Coronary artery (tissue), 2 donors: ENCODE measurements at regions not wholly inside any gene's neighbourhood (a gene's known extent, or its start where the extent isn't known, plus 50 kb on each side); places are given as distances from the start of the nearest gene placed in this dataset.

ENCODE experiments used
- DNase-seq: peaks from one replicate; pipeline ENCODE4 v3.0.0-alpha.2; 2017; ENCODE audit warnings: low spot score
- H3K27ac ChIP-seq, 2 donors: fragments of 200-600 bp; sonication (generic); one replicate each; pipeline ENCODE4 v1.5.1; 2016 to 2019
- H3K4me3 ChIP-seq: fragments of 200-600 bp; sonication (generic); 2 replicates; pipeline ENCODE4 v1.5.1; 2016; ENCODE audit warnings: mild to moderate bottlenecking, moderate library complexity
- CTCF ChIP-seq: fragments of 200-600 bp; sonication (generic); IDR thresholded peaks from one replicate; pipeline ENCODE4 v1.5.1; 2019; ENCODE audit warnings: antibody characterized with exemption

DNA sequence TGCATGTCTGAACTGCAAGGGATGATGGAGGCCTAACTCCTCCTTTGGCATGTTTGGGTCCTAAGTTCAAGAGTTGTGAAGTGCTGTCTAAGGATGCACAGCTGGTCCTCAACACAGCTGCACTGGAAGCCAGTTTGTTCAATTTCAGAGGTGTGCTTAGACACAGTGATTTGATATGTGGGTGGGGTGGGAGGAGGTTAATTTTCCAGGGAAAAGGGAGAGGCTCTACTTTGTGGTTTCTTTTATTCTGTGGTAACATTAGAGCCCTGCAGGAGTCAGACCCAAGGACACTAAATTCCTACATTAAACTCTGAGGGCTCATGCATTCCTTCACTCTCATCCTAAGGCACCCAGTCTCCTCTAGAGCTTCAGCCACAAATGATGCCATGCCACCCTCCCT is 188.4 kb upstream of the MAST4 start:
- no peak for DNase-seq
- no peak overlapping the region for H3K27ac ChIP-seq
- no peak overlapping the region for H3K4me3 ChIP-seq
- no peak for TF ChIP-seq CTCF

- DNase-seq: no peak
- Histone ChIP-seq H3K27ac (no peak overlapping the region), H3K4me3 (no peak overlapping the region)
- TF ChIP-seq CTCF: no peak
Observed at GRCh38 chr5:66408576-66408975, 187.6 kb upstream of the MAST4 start.

DNA sequence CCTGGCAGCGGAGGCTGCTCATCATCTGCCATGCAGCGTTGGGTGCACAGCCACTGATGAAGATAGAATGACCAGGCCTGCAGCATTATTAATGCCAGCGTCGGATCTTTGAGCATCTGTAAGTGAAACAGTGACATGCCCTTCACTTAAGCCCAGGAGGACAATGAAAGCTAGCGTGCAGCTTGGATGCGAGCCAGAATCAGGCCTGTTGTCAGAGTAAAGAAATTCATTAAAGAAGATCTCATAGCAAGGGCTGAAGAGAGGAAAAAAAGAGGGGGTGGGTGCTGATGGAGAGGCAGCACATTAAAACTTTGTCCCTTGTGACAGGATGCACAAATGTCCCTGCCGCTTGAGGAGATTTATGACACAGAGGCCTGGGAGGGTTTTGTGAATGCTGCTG is 186.1 kb upstream of the MAST4 start:
- H3K4me3 ChIP-seq: no peak overlapping the region
- no peak for TF ChIP-seq CTCF
- DNase-seq: no peak
- no peak overlapping the region for H3K27ac ChIP-seq

DNA sequence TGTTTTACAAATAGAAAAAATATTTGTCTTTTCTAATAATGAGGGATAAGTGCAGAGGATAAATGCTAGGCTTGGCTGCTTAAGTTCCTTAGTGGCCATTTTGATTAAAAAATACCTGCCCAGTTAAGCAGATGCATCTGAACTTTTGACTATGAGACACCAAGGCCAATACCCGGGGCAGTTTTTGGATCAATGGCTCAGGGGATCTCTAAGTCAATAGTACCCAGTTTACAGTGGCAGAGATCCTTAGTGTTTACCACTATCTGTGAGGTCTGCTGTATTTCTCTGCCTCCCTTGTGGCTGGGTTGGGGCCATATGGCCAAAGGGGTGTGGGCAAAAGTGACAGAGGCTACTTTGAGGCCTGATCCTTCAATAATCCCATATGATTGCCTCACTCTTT is 184.5 kb upstream of the MAST4 start:
- no peak for DNase-seq
- Histone ChIP-seq H3K4me3 (no peak overlapping the region), H3K27ac (no peak overlapping the region)
- TF ChIP-seq CTCF: no peak

GRCh38 chr5:66413931-66414330 is 182.3 kb upstream of the MAST4 start:
- no peak for DNase-seq
- Histone ChIP-seq H3K27ac (no peak overlapping the region), H3K4me3 (no peak overlapping the region)
- TF ChIP-seq CTCF: no peak

DNA sequence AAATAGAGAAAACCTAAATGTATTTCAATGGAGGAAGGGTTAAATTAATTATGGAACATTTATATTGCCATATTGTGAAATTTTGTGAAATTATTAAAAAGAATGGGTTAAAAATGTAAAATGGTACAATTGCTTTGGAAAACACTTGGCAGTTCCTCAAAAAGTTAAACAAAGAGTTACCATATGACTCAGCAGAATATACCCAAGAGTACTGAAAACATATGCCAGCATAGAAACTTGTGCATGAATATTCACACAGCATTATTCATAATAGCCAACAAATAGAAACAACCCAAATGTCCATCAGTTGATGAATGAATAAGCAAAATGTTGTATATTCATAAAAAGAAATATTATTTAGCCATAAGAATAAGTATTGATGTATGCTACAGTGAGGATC is 181.0 kb upstream of the MAST4 start:
- Histone ChIP-seq H3K4me3 (no peak overlapping the region), H3K27ac (no peak overlapping the region)
- no peak for DNase-seq
- no peak for TF ChIP-seq CTCF

DNA sequence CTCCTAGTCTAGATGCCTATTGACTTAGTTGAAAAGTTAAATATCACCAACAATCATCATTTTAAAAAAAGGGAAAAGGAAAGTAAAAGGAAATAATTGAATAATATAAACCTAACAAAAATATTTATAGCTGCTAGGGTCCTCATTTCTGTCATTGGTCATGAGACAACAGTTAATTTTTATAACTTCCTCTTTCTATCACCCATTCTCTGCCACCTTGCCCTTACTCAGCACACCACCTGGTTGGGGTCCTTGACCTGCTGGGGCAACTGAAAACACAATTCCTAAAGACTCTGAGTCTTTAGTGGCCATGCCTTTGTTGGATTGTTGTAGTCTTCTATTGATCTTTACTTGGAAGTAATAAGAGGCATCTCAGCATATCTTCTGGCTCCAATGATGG is 179.5 kb upstream of the MAST4 start:
- H3K27ac ChIP-seq: no peak overlapping the region
- TF ChIP-seq CTCF: no peak
- no peak overlapping the region for H3K4me3 ChIP-seq
- no peak for DNase-seq
